Myocyte (in vitro differentiated cells): ENCODE measurements at regions not wholly inside any gene's neighbourhood (a gene's known extent, or its start where the extent isn't known, plus 50 kb on each side); places are given as distances from the start of the nearest gene placed in this dataset.
A peak's percentile ranks its signal among the peaks of the same experiment; 100 is the strongest.

Experiments
- DNase-seq: peaks from one replicate; pipeline ENCODE4 v3.0.0-alpha.2; 2012; ENCODE audit warnings: low read depth

- DNase-seq: no peak
Measured at GRCh38 chr18:55795101-55795669, 207.2 kb upstream of the TCF4 start.

GRCh38 chr18:55794288-55795052 lies 206.5 kb upstream of the TCF4 start:
- no peak for DNase-seq

- peak; percentile 39 for DNase-seq
Measured at GRCh38 chr18:55790296-55790695, 202.3 kb upstream of the TCF4 start.

- DNase-seq: no peak
Measured at GRCh38 chr18:55787536-55788073, 199.6 kb upstream of the TCF4 start.

- DNase-seq: no peak
Measured at GRCh38 chr18:55786651-55787272, 198.8 kb upstream of the TCF4 start.

GRCh38 chr18:55783921-55784320 lies 195.9 kb upstream of the TCF4 start:
- DNase-seq: no peak

- peak; percentile 82 for DNase-seq
Measured at GRCh38 chr18:55781481-55781957, 193.5 kb upstream of the TCF4 start.

- no peak for DNase-seq
Measured at GRCh38 chr18:55780586-55781071, 192.6 kb upstream of the TCF4 start.

- peak; percentile 63 for DNase-seq
Measured at GRCh38 chr18:55779691-55780585, 191.9 kb upstream of the TCF4 start.

- DNase-seq: no peak
Measured at GRCh38 chr18:55778788-55779690, 191.0 kb upstream of the TCF4 start.

- no peak for DNase-seq
Measured at GRCh38 chr18:55777666-55778304, 189.8 kb upstream of the TCF4 start.

- DNase-seq: no peak
Measured at GRCh38 chr18:55775972-55776371, 188.0 kb upstream of the TCF4 start.

- DNase-seq: no peak
Measured at GRCh38 chr18:55774505-55774904, 186.5 kb upstream of the TCF4 start.

GRCh38 chr18:55768255-55768654 lies 180.3 kb upstream of the TCF4 start:
- DNase-seq: no peak

- DNase-seq: no peak
Measured at GRCh38 chr18:55764386-55764785, 176.4 kb upstream of the TCF4 start.

GRCh38 chr18:55763805-55764204 lies 175.8 kb upstream of the TCF4 start:
- DNase-seq: no peak

GRCh38 chr18:55763298-55763697 lies 175.3 kb upstream of the TCF4 start:
- DNase-seq: peak; percentile 75

GRCh38 chr18:55762424-55762823 lies 174.4 kb upstream of the TCF4 start:
- no peak for DNase-seq

GRCh38 chr18:55753643-55754263 lies 165.8 kb upstream of the TCF4 start:
- no peak for DNase-seq
